Activated gamma-delta T cell (primary cell): ENCODE measurements at regions not wholly inside any gene's neighbourhood (a gene's known extent, or its start where the extent isn't known, plus 50 kb on each side); places are given as distances from the start of the nearest gene placed in this dataset.
"Not testable (repeated sequence)": the region's sequence is repeated elsewhere in the genome, so short reads cannot be mapped to it uniquely, and the experiment has no call there.

Experiments used
- DNase-seq: peaks from one replicate; lab custom pipeline; 2025; lab: John Stamatoyannopoulos, UW

GRCh38 chr1:194705123-194705854 lies 1518.9 kb upstream of the B3GALT2 start:
- DNase-seq = no peak

GRCh38 chr1:194698908-194699318 lies 1512.5 kb upstream of the B3GALT2 start:
- DNase-seq = no peak

GRCh38 chr1:194693244-194693643 lies 1506.8 kb upstream of the B3GALT2 start:
- no peak for DNase-seq

GRCh38 chr1:194684636-194685035 lies 1498.2 kb upstream of the B3GALT2 start:
- DNase-seq = no peak

GRCh38 chr1:194658090-194658439 lies 1471.7 kb upstream of the B3GALT2 start:
- no peak for DNase-seq

- DNase-seq = no peak
These were observed 1468.5 kb upstream of the B3GALT2 start for GRCh38 chr1:194654956-194655355.

DNA sequence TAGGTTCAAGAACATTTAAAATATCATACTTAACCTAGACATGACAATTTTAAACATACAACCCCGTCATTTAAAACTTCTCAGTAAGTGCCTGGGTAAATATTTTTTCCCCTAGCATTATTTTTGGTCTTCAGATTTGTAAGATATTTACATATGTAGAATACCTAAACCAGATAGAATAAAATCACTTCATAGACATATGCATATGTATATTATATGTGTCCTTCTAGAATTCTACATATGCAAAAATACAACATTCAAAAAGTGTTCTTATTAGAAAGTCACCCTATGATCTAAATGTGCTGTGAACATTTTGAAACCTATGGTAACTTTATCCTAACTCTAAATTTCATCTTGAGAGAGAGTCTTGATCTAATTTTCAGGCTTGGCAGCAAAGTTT lies 1467.0 kb upstream of the B3GALT2 start:
- no peak for DNase-seq

DNA sequence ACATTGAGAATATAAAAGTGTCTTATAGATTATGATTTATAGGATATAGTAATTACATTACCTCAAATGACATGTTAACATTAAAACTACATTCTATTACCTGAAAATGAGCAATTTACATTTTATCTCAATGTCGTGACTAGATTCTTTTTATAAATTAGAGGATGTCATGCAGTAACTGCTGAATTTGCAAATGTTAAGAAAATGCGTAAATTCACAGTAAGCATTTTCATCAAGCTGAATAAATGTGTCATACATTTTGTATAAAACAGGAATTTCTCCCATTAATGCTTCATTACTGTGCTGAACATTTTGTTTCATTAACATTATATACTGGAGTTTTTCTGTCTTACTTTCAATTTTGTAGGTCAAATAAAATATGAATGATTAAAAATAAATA lies 1460.7 kb upstream of the B3GALT2 start:
- DNase-seq = no peak

DNA sequence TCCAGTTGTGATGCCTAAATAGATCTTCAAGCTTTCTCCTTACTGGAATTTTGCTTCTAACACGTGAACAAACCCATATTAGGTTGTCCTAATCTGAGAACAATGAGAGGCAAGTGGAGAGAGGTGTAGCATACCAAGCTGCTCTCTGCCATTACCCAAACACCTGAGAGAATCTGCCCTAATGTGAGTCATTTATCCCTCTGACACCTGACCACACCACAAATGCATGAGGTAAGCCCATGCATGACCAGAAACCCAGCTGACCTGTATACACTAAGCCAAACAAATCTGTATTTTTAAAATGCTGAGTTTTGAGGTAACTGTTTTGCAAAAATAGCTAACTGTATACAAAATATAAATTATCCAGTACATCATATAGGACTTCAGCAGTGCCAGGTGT lies 1458.1 kb upstream of the B3GALT2 start:
- no peak for DNase-seq

GRCh38 chr1:194640322-194640721 lies 1453.9 kb upstream of the B3GALT2 start:
- no peak for DNase-seq

DNA sequence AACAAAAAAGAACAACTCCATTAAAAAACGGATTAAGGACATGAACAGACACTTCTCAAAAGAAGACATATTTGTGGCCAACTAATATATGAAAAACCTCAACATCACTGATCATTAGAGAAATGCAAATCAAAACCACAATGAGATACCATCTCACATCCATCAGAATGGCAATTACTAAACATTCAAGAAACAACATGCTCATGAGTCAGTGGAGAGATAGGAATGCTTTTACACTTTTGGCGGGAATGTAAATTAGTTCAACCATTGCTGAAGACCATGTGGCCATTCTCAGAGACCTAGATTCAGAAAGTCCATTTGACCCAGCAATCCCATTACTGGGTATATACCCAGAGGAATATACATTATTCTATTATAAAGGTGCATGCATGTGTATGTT lies 1442.6 kb upstream of the B3GALT2 start:
- DNase-seq = no peak

DNA sequence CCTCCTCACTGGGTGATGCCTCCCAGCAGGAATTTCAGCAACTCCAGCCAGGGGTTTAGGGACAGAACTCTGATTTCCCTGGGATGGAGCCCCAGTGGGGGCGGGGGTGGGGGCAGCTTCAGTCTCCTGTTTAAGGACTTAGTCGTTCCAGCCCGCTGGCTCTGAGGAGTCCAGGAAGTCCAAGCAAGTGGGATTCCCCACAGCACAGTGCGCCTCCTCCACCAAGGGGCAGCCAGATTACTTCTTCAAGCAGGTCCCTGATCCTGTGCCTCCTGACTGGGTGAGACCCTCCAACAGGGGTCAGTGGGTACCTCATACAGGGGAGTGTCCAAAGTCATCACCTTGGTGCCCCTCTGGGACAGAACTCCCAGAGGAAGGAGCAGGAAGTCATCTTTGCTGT lies 1438.4 kb upstream of the B3GALT2 start:
- DNase-seq = no peak

DNA sequence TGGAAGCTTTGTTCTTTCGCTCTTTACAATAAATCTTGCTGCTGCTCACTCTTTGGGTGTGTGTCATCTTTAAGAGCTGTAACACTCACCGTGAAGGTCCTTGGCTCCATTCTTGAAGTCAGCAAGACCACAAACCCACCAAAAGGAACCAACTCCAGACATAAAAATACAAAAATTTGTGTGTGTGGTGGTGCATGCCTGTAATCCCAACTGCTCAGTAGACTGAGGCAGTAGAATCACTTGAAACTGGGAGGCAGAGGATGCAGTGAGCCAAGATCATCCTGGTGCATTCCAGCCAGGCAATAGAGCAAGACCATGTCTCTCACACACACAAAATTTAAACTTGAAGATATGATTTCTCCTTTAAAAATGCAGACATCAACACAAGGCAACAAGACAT lies 1431.7 kb upstream of the B3GALT2 start:
- DNase-seq = no peak

DNA sequence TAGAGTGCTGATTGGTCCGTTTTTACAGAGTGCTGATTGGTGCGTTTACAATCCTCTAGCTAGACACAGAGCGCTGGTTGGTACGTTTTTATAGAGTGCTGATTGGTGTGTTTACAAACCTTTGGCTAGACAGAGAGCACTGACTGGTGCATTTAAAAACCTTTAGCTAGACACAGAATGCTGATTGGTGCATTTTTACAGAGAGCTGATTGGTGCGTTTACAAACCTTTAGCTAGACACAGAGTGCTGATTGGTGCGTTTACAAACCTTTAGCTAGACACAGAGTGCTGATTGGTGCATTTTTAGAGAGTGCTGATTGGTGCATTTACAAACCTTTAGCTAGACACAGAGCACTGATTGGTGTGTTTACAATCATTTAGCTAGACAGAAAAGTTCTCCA lies 1430.9 kb upstream of the B3GALT2 start:
- not testable (repeated sequence) for DNase-seq

GRCh38 chr1:194616835-194617234 lies 1430.4 kb upstream of the B3GALT2 start:
- no peak for DNase-seq

DNA sequence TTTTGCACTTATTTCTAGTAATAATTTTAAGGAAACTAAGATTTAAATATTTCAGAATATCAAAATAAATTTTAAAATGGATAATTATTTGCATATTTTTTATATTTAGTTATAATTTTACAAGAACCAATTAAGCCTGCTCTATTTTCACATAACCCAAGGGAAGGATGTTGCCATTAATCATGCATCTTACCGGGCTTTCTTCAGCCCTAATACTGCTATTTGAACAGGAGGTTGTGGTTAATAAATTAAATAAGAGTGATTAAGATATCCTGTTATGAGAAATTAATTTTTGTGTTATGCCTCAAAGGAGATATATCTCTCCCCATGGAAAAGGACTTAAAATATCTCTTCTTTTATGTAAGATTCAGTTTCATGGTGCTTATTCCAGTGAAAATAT lies 1415.8 kb upstream of the B3GALT2 start:
- DNase-seq = no peak

DNA sequence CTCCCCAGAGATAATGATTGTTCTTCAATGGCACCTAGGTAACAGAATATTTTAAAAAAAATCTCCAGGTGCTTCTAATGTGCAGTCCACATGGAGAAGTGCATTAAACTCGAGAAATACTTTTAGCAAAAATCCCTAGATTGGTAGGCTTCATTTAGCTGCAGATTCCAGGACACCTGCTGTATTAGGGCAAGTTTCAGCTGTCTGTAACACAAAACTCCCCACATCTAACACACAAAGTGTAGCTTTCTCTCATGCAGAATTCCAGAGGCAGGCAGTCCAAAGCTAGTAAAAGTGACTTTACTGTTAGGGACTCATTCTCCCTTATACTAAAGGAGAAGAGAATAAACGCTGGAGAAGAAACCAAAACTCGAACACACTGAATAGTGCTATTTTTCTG lies 1414.3 kb upstream of the B3GALT2 start:
- DNase-seq = no peak

DNA sequence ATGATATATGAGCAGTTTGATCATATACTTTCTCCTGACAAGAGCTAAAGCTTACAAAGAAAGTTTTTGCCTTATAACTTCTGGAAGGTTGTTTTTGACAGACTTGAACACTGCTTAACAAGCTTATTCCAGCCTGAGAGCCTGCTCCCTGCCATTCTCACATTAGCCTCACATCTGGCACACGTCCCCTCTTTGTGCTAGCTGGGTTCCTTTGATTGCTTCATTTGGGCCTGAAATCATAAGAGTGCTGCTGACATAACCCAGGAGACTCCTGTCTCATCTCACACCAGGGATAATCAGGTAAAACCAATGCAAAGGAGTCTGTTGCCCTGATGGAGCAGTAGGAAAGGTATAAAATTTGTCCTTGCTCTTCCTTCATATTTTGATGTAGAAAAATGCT lies 1411.7 kb upstream of the B3GALT2 start:
- DNase-seq = no peak

GRCh38 chr1:194586302-194586701 lies 1399.9 kb upstream of the B3GALT2 start:
- no peak for DNase-seq

DNA sequence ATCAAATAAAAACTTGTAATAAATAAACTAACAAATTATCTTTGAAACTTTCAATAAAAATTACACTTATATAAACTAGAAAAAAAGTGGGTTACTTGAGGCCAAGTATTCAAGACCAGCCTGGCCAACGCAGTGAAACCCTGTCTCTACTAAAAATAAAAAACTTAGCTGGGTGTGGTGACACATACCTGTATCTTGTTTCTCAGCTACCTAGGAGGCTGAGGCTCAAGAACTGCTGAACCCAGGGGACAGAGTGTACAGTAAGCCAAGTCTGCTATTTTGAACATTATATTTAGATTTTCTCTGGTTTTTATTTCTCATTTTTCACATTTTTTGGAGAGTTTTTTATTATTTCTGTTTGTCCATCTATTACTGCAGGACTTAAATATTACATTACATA lies 1397.6 kb upstream of the B3GALT2 start:
- no peak for DNase-seq

DNA sequence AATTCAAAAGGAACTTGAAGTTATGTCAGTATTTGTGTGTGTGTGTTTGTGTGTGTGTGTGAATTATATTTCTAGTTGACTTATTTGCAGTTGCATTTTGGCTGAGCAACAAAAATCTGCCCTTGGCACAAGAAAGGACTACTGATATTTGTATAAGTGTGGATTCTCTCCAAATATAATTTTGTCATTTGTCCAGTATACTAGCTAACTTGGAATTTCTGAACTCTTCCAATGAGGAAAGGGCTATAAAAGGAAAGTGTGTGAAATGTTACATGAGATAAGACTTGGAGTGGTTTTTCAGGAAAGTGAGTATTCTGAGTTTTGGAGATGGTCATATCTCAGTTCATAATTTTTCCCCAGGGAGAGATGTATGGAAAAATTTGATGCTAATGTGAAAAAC lies 1384.1 kb upstream of the B3GALT2 start:
- no peak for DNase-seq

GRCh38 chr1:194568610-194569009 lies 1382.2 kb upstream of the B3GALT2 start:
- no peak for DNase-seq

DNA sequence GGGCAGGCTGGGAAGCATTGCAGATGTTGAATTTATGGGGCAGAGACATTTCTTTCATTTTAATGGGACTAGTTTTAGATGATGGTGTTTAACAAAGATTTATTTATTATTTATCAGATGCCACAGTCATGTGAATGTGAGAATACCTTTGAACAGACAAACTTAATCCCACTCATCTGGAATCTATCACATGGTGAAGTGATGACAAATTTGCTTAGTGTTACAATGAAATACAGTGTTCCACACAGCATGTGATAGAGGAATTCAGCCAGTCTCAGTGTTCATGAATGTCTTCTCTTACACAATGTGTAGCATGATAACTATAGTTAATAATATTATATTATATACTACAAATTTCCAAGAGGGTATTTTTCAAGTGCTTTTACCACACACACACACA lies 1361.7 kb upstream of the B3GALT2 start:
- no peak for DNase-seq

GRCh38 chr1:194544012-194544411 lies 1357.6 kb upstream of the B3GALT2 start:
- DNase-seq = no peak

GRCh38 chr1:194538453-194538852 lies 1352.0 kb upstream of the B3GALT2 start:
- no peak for DNase-seq
